Activated naive CD8-positive, alpha-beta T cell treated with anti-CD3 and anti-CD28 coated beads, Interleukin-2, amount 50 U/mL, for 24 hours (primary cell): ENCODE measurements at regions not wholly inside any gene's neighbourhood (a gene's known extent, or its start where the extent isn't known, plus 50 kb on each side); places are given as distances from the start of the nearest gene placed in this dataset.
"Not testable (repeated sequence)": the region's sequence is repeated elsewhere in the genome, so short reads cannot be mapped to it uniquely, and the experiment has no call there.

Experiments
- ATAC-seq: fragments of 150-1000 bp; cut with Tn5 transposase; one replicate; pipeline ENCODE4 v1.10.0; 2021
- DNase-seq: peaks from one replicate; pipeline ENCODE4 v3.0.0; 2021
- H3K27ac Mint-ChIP-seq: one replicate; pipeline ENCODE4 v1.8.0; 2021; ENCODE audit warnings: mild to moderate bottlenecking, mixed read lengths
- H3K27me3 Mint-ChIP-seq: one replicate; pipeline ENCODE4 v1.8.0; 2021; ENCODE audit warnings: mixed read lengths
- H3K36me3 Mint-ChIP-seq: one replicate; pipeline ENCODE4 v1.8.0; 2021; ENCODE audit warnings: low read depth, mixed read lengths
- H3K4me1 Mint-ChIP-seq: one replicate; pipeline ENCODE4 v1.8.0; 2021; ENCODE audit warnings: mixed read lengths
- H3K4me3 Mint-ChIP-seq: one replicate; pipeline ENCODE4 v1.8.0; 2021; ENCODE audit warnings: mild to moderate bottlenecking, moderate library complexity, mixed read lengths
- H3K9me3 Mint-ChIP-seq: one replicate; pipeline ENCODE4 v1.8.0; 2021; ENCODE audit warnings: mixed read lengths

GRCh38 chr3:106086636-106087035 lies 217.8 kb upstream of the CBLB start:
- H3K36me3 Mint-ChIP-seq = no peaks in the 10 kb centered on the region
- peak overlapping the region; percentile 47 for H3K27ac Mint-ChIP-seq
- peaks cover 24% of the 10 kb centered on the region for H3K4me1 Mint-ChIP-seq
- ATAC-seq (no peak), DNase-seq (no peak)
- H3K27me3 Mint-ChIP-seq = no peaks in the 10 kb centered on the region
- H3K9me3 Mint-ChIP-seq = peaks cover 10% of the 10 kb centered on the region
- no peak overlapping the region for H3K4me3 Mint-ChIP-seq

GRCh38 chr3:106088304-106088703 lies 219.5 kb upstream of the CBLB start:
- no peaks in the 10 kb centered on the region for H3K27me3 Mint-ChIP-seq
- ATAC-seq (no peak), DNase-seq (no peak)
- peaks cover 10% of the 10 kb centered on the region for H3K9me3 Mint-ChIP-seq
- no peak overlapping the region for H3K4me3 Mint-ChIP-seq
- H3K4me1 Mint-ChIP-seq = peaks cover 15% of the 10 kb centered on the region
- H3K27ac Mint-ChIP-seq = no peak overlapping the region
- H3K36me3 Mint-ChIP-seq = no peaks in the 10 kb centered on the region

- DNase-seq (no peak), ATAC-seq (no peak)
- H3K4me1 Mint-ChIP-seq = peaks cover 16% of the 10 kb centered on the region
- peaks cover 10% of the 10 kb centered on the region for H3K9me3 Mint-ChIP-seq
- H3K4me3 Mint-ChIP-seq = no peak overlapping the region
- H3K27ac Mint-ChIP-seq = no peak overlapping the region
- H3K27me3 Mint-ChIP-seq = no peaks in the 10 kb centered on the region
- no peaks in the 10 kb centered on the region for H3K36me3 Mint-ChIP-seq
Observed at GRCh38 chr3:106088899-106089298, 220.1 kb upstream of the CBLB start.

- ATAC-seq = no peak
- no peaks in the 10 kb centered on the region for H3K36me3 Mint-ChIP-seq
- H3K9me3 Mint-ChIP-seq = peaks cover 10% of the 10 kb centered on the region
- H3K4me1 Mint-ChIP-seq = peaks cover 20% of the 10 kb centered on the region
- no peaks in the 10 kb centered on the region for H3K27me3 Mint-ChIP-seq
- DNase-seq = no peak
- H3K4me3 Mint-ChIP-seq = no peak overlapping the region
- no peak overlapping the region for H3K27ac Mint-ChIP-seq
Observed at GRCh38 chr3:106089806-106090205, 221.0 kb upstream of the CBLB start.

- H3K27ac Mint-ChIP-seq = no peak overlapping the region
- ATAC-seq = peak; percentile 78
- H3K27me3 Mint-ChIP-seq = no peaks in the 10 kb centered on the region
- H3K36me3 Mint-ChIP-seq = no peaks in the 10 kb centered on the region
- no peak overlapping the region for H3K4me3 Mint-ChIP-seq
- DNase-seq = no peak
- peaks cover 9% of the 10 kb centered on the region for H3K4me1 Mint-ChIP-seq
- no peaks in the 10 kb centered on the region for H3K9me3 Mint-ChIP-seq
Observed at GRCh38 chr3:106092792-106093191, 224.0 kb upstream of the CBLB start.

- Mint-ChIP-seq H3K9me3 (no peaks in the 10 kb centered on the region), H3K27ac (no peak overlapping the region), H3K4me3 (no peak overlapping the region), H3K36me3 (no peaks in the 10 kb centered on the region), H3K27me3 (no peaks in the 10 kb centered on the region), H3K4me1 (peaks cover 15% of the 10 kb centered on the region)
- DNase-seq (no peak), ATAC-seq (no peak)
Observed at GRCh38 chr3:106093616-106094015, 224.8 kb upstream of the CBLB start.

- Mint-ChIP-seq H3K9me3 (peaks cover 22% of the 10 kb centered on the region), H3K36me3 (peaks cover 7% of the 10 kb centered on the region), H3K4me1 (peaks cover 15% of the 10 kb centered on the region), H3K27ac (peak overlapping the region; percentile 28), H3K27me3 (no peaks in the 10 kb centered on the region), H3K4me3 (no peak overlapping the region)
- DNase-seq (no peak), ATAC-seq (no peak)
Observed at GRCh38 chr3:106097817-106098435, 229.1 kb upstream of the CBLB start.

GRCh38 chr3:106103383-106103782 lies 234.6 kb upstream of the CBLB start:
- Mint-ChIP-seq H3K27ac (no peak overlapping the region), H3K27me3 (no peaks in the 10 kb centered on the region), H3K4me3 (no peak overlapping the region), H3K4me1 (no peaks in the 10 kb centered on the region), H3K9me3 (peaks cover 30% of the 10 kb centered on the region), H3K36me3 (peaks cover 7% of the 10 kb centered on the region)
- ATAC-seq (no peak), DNase-seq (no peak)

- Mint-ChIP-seq H3K9me3 (peaks cover 30% of the 10 kb centered on the region), H3K4me1 (peaks cover 3% of the 10 kb centered on the region), H3K27ac (no peak overlapping the region), H3K36me3 (peaks cover 7% of the 10 kb centered on the region), H3K27me3 (no peaks in the 10 kb centered on the region), H3K4me3 (no peak overlapping the region)
- ATAC-seq (no peak), DNase-seq (no peak)
Observed at GRCh38 chr3:106104078-106104477, 235.3 kb upstream of the CBLB start.

- DNase-seq (no peak), ATAC-seq (no peak)
- Mint-ChIP-seq H3K27ac (peak overlapping the region; percentile 37), H3K4me1 (peaks cover 12% of the 10 kb centered on the region), H3K36me3 (no peaks in the 10 kb centered on the region), H3K9me3 (no peaks in the 10 kb centered on the region), H3K27me3 (no peaks in the 10 kb centered on the region), H3K4me3 (no peak overlapping the region)
Observed at GRCh38 chr3:106108925-106109324, 240.1 kb upstream of the CBLB start.

GRCh38 chr3:106112561-106112960 lies 243.7 kb upstream of the CBLB start:
- not testable (repeated sequence) for H3K4me3 Mint-ChIP-seq, H3K27ac Mint-ChIP-seq, DNase-seq, H3K9me3 Mint-ChIP-seq, H3K36me3 Mint-ChIP-seq, ATAC-seq, H3K27me3 Mint-ChIP-seq
- peaks cover 14% of the 10 kb centered on the region for H3K4me1 Mint-ChIP-seq

GRCh38 chr3:106113747-106114146 lies 244.9 kb upstream of the CBLB start:
- Mint-ChIP-seq H3K4me3 (no peak overlapping the region), H3K27ac (no peak overlapping the region), H3K4me1 (peaks cover 20% of the 10 kb centered on the region), H3K36me3 (peaks cover 4% of the 10 kb centered on the region), H3K9me3 (no peaks in the 10 kb centered on the region), H3K27me3 (no peaks in the 10 kb centered on the region)
- ATAC-seq = no peak
- no peak for DNase-seq

- Mint-ChIP-seq H3K27ac (no peak overlapping the region), H3K36me3 (peaks cover 4% of the 10 kb centered on the region), H3K4me1 (peaks cover 20% of the 10 kb centered on the region), H3K9me3 (peaks cover under 1% of the 10 kb centered on the region), H3K27me3 (no peaks in the 10 kb centered on the region), H3K4me3 (no peak overlapping the region)
- DNase-seq = no peak
- no peak for ATAC-seq
Observed at GRCh38 chr3:106114220-106114619, 245.4 kb upstream of the CBLB start.

- no peak for DNase-seq
- peaks cover 4% of the 10 kb centered on the region for H3K9me3 Mint-ChIP-seq
- no peak overlapping the region for H3K27ac Mint-ChIP-seq
- H3K36me3 Mint-ChIP-seq = peaks cover 7% of the 10 kb centered on the region
- H3K4me3 Mint-ChIP-seq = no peak overlapping the region
- H3K27me3 Mint-ChIP-seq = peaks cover 2% of the 10 kb centered on the region
- ATAC-seq = no peak
- peaks cover 22% of the 10 kb centered on the region for H3K4me1 Mint-ChIP-seq
Observed at GRCh38 chr3:106114848-106115247, 246.0 kb upstream of the CBLB start.

- Mint-ChIP-seq H3K9me3 (peaks cover 4% of the 10 kb centered on the region), H3K27me3 (peaks cover 2% of the 10 kb centered on the region), H3K4me1 (peaks cover 29% of the 10 kb centered on the region), H3K27ac (no peak overlapping the region), H3K36me3 (peaks cover 8% of the 10 kb centered on the region), H3K4me3 (no peak overlapping the region)
- DNase-seq (no peak), ATAC-seq (no peak)
Observed at GRCh38 chr3:106115557-106115956, 246.7 kb upstream of the CBLB start.
